ENCODE measurements at regions not wholly inside any gene's neighbourhood (a gene's known extent, or its start where the extent isn't known, plus 50 kb on each side); places are given as distances from the start of the nearest gene placed in this dataset.
"Not testable (repeated sequence)": the region's sequence is repeated elsewhere in the genome, so short reads cannot be mapped to it uniquely, and the experiment has no call there.

DNA sequence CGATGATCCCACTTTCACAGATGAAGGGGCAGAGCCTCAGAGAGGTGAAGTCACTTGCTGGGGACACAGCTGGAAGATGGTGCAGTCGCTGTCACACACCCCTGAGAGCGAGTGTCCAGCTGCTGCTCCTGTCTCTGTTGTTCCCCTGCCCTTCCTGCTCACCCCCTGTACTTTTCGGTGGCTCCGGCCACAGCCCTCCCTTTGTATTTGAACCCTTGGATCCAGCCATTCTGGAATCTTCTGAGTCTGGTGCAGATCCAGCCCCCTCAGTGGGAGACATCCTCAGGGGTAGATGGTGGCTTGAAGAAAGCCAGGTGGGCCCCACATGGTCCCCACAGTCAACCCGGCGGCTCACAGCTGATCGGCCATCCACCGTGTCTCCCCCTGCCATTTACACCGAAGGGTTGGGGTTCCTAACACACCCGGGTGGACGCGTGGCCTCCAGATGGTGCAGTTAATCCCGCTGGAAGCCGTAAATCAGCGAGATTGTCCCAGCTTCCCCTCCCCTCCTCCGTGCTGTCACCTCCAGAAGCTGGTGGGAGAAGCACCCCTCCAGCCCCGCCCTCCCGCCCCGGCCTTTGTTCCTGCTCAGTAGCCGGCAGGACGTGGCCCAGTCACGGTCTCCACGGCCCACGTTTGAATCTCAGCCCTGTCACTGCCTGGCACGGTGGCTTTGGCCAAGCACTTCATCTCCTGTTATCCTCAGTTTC, 204.8 kb downstream of the C9orf50 start:
- H3K4me3 ChIP-seq (replicated peaks; ENCODE audit: low read depth, low read length), result no peak overlapping the region
- no peak for TF ChIP-seq CTCF (IDR thresholded peaks at IDR 0.05; ENCODE audit: low read depth, low read length, missing control alignments)
- peak; percentile 78 for DNase-seq (ENCODE audit: extremely low read depth, low read depth)

DNA sequence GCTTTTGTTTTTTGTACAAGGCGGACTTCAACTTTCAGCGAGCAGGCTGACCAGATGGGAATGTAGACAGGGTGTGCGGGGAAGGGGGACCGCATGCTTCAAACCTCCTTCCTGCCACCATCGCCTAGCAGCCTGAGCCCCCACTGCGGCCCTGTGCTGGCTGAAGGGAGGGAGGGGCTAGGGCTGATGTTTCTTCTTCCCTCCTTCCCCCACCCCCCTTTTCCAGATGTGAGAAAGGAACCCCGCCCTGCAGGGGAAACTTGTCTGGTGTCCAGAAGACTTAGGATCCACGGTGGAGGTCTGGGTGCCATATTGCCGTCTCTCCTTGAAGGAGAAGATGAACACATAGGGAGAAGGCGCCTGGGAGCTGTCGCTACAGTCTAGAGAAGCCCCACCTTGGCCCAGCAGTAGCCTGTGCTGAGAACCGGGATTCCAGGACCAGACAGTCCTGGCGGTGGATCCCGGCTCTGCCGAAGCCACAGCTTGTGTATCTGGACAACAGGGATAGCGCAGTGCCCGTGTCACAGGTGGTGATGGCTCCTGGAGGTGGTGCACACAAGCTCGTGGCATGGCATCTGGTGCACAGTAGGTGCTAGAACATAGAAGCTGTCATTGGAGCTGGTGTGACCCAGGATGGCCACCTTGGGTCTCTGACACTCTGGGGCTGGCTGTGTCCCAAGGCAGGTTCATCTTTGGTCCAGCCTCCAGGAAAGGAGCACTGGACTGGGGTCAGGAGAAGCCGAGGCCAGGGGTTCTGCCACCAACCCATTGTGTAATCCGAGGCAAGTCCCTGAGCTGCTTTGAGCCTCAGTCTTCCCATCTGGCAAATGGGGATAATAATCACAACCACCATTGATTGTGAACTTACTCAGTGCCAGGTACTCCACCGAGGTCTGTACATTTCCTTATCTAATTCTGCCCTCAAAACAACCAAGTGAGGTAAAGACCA, 205.6 kb downstream of the C9orf50 start:
- H3K4me3 ChIP-seq (replicated peaks; ENCODE audit: low read depth, low read length), result no peak overlapping the region
- no peak for DNase-seq (ENCODE audit: extremely low read depth, low read depth)
- no peak for TF ChIP-seq CTCF (IDR thresholded peaks at IDR 0.05; ENCODE audit: low read depth, low read length, missing control alignments)

- DNase-seq (ENCODE audit: extremely low read depth, low read depth), result no peak
- peak overlapping the region; percentile 35 for H3K4me3 ChIP-seq (replicated peaks; ENCODE audit: low read depth, low read length)
- TF ChIP-seq CTCF (IDR thresholded peaks at IDR 0.05; ENCODE audit: low read depth, low read length, missing control alignments), result no peak
These were observed 206.4 kb downstream of the C9orf50 start for GRCh38 chr9:129414377-129414992.

GRCh38 chr9:129413537-129414376, 207.1 kb downstream of the C9orf50 start:
- peak; percentile 81 for DNase-seq (ENCODE audit: extremely low read depth, low read depth)
- TF ChIP-seq CTCF (IDR thresholded peaks at IDR 0.05; ENCODE audit: low read depth, low read length, missing control alignments), result no peak
- H3K4me3 ChIP-seq (replicated peaks; ENCODE audit: low read depth, low read length), result peak overlapping the region; percentile 35

GRCh38 chr9:129412814-129413536, 207.9 kb downstream of the C9orf50 start:
- TF ChIP-seq CTCF (IDR thresholded peaks at IDR 0.05; ENCODE audit: low read depth, low read length, missing control alignments), result no peak
- peak overlapping the region; percentile 28; the same call in 1 of the 2 replicates for H3K4me3 ChIP-seq (replicated peaks; ENCODE audit: low read depth, low read length)
- DNase-seq (ENCODE audit: extremely low read depth, low read depth), result no peak

GRCh38 chr9:129412176-129412813, 208.6 kb downstream of the C9orf50 start:
- not testable (repeated sequence) for DNase-seq (ENCODE audit: extremely low read depth, low read depth); H3K4me3 ChIP-seq (replicated peaks; ENCODE audit: low read depth, low read length)

Measured in HFF-Myc (cell line).